ENCODE measurements at regions not wholly inside any gene's neighbourhood (a gene's known extent, or its start where the extent isn't known, plus 50 kb on each side); places are given as distances from the start of the nearest gene placed in this dataset.

DNA sequence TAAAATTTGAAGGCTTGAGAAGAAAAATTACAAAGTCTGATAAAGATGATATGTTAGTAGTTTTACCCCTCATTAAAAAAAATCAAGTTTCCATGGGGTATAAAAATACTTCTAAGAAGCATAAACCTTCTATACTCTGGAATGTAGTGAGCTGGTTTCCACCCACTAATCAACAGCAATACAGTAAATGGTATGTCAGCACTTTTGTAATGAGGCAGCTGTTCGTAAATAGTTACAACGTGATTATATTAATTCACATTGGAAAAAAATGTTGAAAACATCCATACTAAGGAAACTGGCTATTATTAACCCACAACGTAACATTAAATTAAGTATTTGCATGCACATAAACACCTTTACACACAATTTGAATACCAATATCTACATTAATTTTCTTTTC, 283.1 kb upstream of the FAM174A start:
- Mint-ChIP-seq H3K4me1 (no peaks in the 10 kb centered on the region), H3K27ac (no peak overlapping the region), H3K4me3 (no peak overlapping the region), H3K27me3 (no peaks in the 10 kb centered on the region), H3K9me3 (ENCODE audit: low read depth) (no peaks in the 10 kb centered on the region), H3K36me3 (no peaks in the 10 kb centered on the region)
- DNase-seq (no peak), ATAC-seq (no peak)
- CTCF ChIA-PET, result no interaction called here

DNA sequence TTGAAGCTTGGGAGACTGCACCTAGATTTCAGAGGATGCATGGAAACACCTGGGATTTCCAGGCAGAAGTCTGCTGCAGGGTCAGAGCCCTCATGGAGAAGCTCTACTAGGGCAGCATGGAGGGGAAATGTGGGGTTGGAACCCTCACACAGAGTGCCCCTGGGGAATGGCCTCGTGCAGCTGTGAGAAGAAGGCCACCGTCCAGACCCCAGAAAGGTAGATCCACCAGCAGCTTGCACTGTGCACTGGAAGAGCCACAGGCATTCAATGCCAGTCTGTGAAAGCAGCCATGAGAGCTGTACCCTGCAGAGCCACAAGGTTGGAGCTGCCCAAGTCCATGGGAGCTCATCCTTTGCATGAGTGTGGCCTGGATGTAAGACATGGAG, 285.3 kb upstream of the FAM174A start:
- Mint-ChIP-seq H3K4me3 (no peak overlapping the region), H3K36me3 (no peaks in the 10 kb centered on the region), H3K27me3 (no peaks in the 10 kb centered on the region), H3K4me1 (no peaks in the 10 kb centered on the region), H3K9me3 (ENCODE audit: low read depth) (no peaks in the 10 kb centered on the region), H3K27ac (no peak overlapping the region)
- DNase-seq (no peak), ATAC-seq (no peak)
- CTCF ChIA-PET, result interaction anchor here (0.9 kb wide), 1 partner anchor 12 kb away, joined by 3 read pairs; no protein-coding TSS in a partner anchor

DNA sequence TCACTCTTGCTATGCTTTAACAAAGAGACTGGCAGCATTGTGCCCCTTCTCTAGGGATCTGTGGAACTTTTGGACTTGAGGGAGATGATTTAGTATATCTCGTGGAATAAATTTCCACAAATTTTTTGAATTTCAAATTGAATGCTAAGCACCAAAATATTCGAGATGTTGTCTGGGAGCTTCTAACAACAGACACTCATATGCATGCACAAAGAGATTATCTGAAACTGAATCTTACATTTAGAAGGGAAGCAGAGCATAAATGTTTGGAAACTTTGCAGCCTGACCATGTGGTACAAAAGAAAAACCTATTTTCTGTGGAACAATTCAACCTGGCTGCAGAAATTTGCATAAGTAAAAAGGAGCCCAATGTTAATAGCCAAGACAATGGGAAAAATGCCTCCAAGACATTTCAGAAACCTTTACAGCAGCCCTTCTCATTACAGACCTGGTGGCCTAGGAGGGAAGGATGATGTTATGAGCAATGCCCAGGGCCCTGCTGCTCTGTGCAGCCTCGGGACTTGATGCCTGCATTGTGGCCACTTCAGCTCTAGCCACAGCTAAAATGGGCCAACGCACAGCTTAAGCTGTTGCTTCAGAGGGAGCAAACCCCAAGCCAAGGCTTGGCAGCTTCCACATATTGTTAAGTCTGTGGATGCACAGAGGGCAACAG, 285.8 kb upstream of the FAM174A start:
- no peak overlapping the region for H3K4me3 Mint-ChIP-seq
- H3K27ac Mint-ChIP-seq, result no peak overlapping the region
- H3K27me3 Mint-ChIP-seq, result no peaks in the 10 kb centered on the region
- no peak for DNase-seq
- ATAC-seq, result no peak
- H3K9me3 Mint-ChIP-seq (ENCODE audit: low read depth), result no peaks in the 10 kb centered on the region
- CTCF ChIA-PET, result interaction anchor here (0.9 kb wide), 1 partner anchor 12 kb away, joined by 3 read pairs; no protein-coding TSS in a partner anchor
- H3K4me1 Mint-ChIP-seq, result no peaks in the 10 kb centered on the region
- H3K36me3 Mint-ChIP-seq, result no peaks in the 10 kb centered on the region

DNA sequence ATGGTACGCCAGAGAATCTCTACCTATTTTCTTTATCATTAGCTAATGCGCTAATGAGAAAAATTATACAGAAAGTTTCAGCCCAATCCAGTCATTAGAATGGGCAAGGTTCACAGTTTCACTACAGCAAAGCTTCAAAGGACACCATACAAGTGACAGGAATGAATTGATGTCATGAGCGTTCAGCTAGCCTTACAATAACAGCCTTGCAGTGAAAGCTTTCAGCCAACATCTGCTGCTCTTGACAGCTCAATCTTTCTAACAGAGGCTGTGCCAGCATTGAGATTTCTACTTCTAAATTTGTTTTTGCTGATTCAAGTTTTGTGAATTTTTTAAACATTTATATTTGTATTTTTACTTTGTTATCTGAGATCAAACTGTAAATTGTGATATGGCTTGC, 302.4 kb upstream of the FAM174A start:
- no peaks in the 10 kb centered on the region for H3K27me3 Mint-ChIP-seq
- no peaks in the 10 kb centered on the region for H3K4me1 Mint-ChIP-seq
- H3K27ac Mint-ChIP-seq, result no peak overlapping the region
- no peaks in the 10 kb centered on the region for H3K36me3 Mint-ChIP-seq
- CTCF ChIA-PET, result no interaction called here
- no peak for ATAC-seq
- peaks cover 6% of the 10 kb centered on the region for H3K9me3 Mint-ChIP-seq (ENCODE audit: low read depth)
- H3K4me3 Mint-ChIP-seq, result no peak overlapping the region
- no peak for DNase-seq

GRCh38 chr5:100188778-100189177, 346.4 kb upstream of the FAM174A start:
- Mint-ChIP-seq H3K27me3 (no peaks in the 10 kb centered on the region), H3K36me3 (no peaks in the 10 kb centered on the region), H3K27ac (no peak overlapping the region), H3K4me3 (no peak overlapping the region), H3K9me3 (ENCODE audit: low read depth) (no peaks in the 10 kb centered on the region), H3K4me1 (no peaks in the 10 kb centered on the region)
- ATAC-seq (no peak), DNase-seq (no peak)
- CTCF ChIA-PET, result no interaction called here

GRCh38 chr5:100188339-100188738, 346.8 kb upstream of the FAM174A start:
- no peaks in the 10 kb centered on the region for H3K4me1 Mint-ChIP-seq

DNA sequence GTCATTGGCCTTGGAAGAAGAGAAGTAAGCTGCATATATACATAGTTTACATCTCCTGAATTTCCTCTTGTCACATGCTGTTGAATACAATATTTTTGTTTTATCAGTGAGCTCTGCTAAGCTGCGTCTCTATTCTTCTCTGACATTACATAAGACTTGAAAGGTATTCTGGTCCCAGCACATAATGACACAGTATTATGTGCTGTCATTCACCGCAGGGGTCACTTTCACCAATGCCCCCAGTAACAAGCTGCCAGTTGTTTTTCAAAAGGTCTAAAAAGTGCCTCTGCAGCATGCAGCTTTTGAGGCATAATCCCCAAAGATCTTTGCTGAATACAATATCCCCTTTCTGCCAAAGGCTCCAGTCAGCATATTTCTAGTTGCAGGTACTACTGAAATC, 349.0 kb upstream of the FAM174A start:
- no peaks in the 10 kb centered on the region for H3K36me3 Mint-ChIP-seq
- H3K27ac Mint-ChIP-seq, result no peak overlapping the region
- CTCF ChIA-PET, result no interaction called here
- DNase-seq, result no peak
- no peaks in the 10 kb centered on the region for H3K4me1 Mint-ChIP-seq
- H3K9me3 Mint-ChIP-seq (ENCODE audit: low read depth), result no peaks in the 10 kb centered on the region
- no peak overlapping the region for H3K4me3 Mint-ChIP-seq
- H3K27me3 Mint-ChIP-seq, result no peaks in the 10 kb centered on the region
- no peak for ATAC-seq

More at GRCh38 chr5:100188339-100188738, 346.8 kb upstream of the FAM174A start:
- ATAC-seq (no peak), DNase-seq (no peak)
- H3K36me3 Mint-ChIP-seq, result no peaks in the 10 kb centered on the region
- no peaks in the 10 kb centered on the region for H3K27me3 Mint-ChIP-seq
- H3K27ac Mint-ChIP-seq, result no peak overlapping the region
- H3K9me3 Mint-ChIP-seq (ENCODE audit: low read depth), result no peaks in the 10 kb centered on the region
- no peak overlapping the region for H3K4me3 Mint-ChIP-seq
- CTCF ChIA-PET, result no interaction called here

DNA sequence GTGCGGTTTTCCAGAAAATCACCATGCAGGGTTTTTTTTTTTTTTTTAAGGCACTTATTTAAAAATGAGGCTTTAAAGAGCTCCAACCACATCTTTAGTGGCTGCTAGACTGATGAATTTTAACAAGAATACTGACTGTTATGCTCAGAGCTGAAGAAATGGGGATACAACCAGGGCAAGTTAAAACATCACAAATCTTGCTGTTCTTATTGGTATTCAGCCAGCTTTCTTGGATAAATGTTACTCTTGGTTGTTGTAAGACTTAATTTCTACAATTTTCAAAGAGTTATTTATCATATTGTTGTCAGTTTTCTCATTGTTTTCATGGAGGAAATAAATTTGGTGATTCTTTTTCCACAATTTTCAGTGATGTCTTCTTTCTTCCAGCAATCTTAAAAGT, 352.8 kb upstream of the FAM174A start:
- Mint-ChIP-seq H3K4me1 (no peaks in the 10 kb centered on the region), H3K27ac (no peak overlapping the region), H3K9me3 (ENCODE audit: low read depth) (no peaks in the 10 kb centered on the region), H3K36me3 (no peaks in the 10 kb centered on the region), H3K4me3 (no peak overlapping the region), H3K27me3 (no peaks in the 10 kb centered on the region)
- CTCF ChIA-PET, result no interaction called here
- ATAC-seq (no peak), DNase-seq (no peak)

DNA sequence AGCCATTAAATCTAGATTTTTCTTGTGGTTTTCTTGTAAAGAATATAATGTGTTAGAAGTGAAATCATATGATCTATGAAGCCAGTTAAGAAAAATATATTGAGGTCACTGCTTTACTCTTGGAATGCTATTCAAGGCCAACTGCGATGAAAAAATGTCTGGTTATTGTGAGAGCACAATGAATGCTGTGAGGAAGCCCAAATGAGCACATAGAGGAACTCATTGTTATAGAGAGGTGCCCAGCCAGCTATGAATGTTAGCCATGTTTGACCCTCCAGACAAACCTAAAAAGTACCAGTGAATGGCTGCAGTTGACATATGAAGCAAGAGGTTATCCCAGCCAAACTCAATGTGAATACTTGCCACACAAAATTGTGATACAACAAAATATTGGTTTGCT, 359.8 kb upstream of the FAM174A start:
- CTCF ChIA-PET, result no interaction called here
- ATAC-seq, result no peak

GRCh38 chr5:100165309-100165708, 369.9 kb upstream of the FAM174A start:
- Mint-ChIP-seq H3K9me3 (ENCODE audit: low read depth) (peaks cover 3% of the 10 kb centered on the region), H3K27ac (no peak overlapping the region), H3K27me3 (no peaks in the 10 kb centered on the region), H3K36me3 (no peaks in the 10 kb centered on the region), H3K4me1 (no peaks in the 10 kb centered on the region), H3K4me3 (no peak overlapping the region)
- CTCF ChIA-PET, result no interaction called here
- DNase-seq (no peak), ATAC-seq (no peak)

More for the DNA sequence above, 359.8 kb upstream of the FAM174A start:
- no peaks in the 10 kb centered on the region for H3K9me3 Mint-ChIP-seq (ENCODE audit: low read depth)
- H3K27me3 Mint-ChIP-seq, result no peaks in the 10 kb centered on the region
- no peaks in the 10 kb centered on the region for H3K36me3 Mint-ChIP-seq
- DNase-seq, result no peak
- no peaks in the 10 kb centered on the region for H3K4me1 Mint-ChIP-seq
- no peak overlapping the region for H3K4me3 Mint-ChIP-seq
- no peak overlapping the region for H3K27ac Mint-ChIP-seq

DNA sequence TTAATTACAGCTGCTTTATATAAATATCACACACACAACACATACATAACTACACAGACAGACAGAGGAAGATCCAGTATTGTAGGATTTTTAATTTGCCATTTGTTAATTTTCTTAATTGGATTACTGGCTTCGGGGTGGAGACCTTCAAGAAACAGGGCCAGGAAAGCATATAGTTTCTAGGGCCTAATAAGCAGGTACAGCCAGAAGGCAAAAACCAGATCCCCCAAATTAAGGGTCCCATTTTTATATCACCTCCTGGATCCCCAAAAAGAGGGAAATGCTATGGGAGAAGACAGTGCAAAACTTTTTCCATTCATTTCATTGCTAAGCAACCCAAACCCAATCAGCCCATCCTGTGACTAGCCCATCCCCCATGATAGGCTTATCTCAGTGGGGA, 373.3 kb upstream of the FAM174A start:
- Mint-ChIP-seq H3K36me3 (no peaks in the 10 kb centered on the region), H3K27ac (no peak overlapping the region), H3K4me1 (no peaks in the 10 kb centered on the region), H3K27me3 (no peaks in the 10 kb centered on the region), H3K4me3 (no peak overlapping the region), H3K9me3 (ENCODE audit: low read depth) (peaks cover 8% of the 10 kb centered on the region)
- ATAC-seq (no peak), DNase-seq (no peak)
- CTCF ChIA-PET, result no interaction called here

DNA sequence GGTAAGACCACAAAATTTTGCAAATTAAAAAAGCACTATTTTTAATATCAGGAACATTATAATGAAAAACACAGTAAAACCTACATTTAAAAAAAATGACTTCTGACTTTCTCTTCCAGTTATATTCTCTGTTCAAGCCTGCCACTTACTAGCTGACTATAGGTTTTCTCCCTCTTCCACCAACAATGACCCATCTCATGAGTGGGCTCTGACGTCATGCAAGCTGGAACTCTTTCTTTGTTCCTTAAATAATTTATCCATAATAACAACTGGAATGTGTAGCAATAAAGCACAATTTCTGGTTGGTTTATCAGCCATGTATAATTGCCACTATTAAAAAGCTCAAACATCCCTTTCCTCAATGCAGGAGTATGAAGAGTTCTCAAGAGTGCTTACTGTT, 378.1 kb upstream of the FAM174A start:
- Mint-ChIP-seq H3K27me3 (no peaks in the 10 kb centered on the region), H3K36me3 (no peaks in the 10 kb centered on the region), H3K4me3 (no peak overlapping the region), H3K4me1 (no peaks in the 10 kb centered on the region), H3K27ac (no peak overlapping the region), H3K9me3 (ENCODE audit: low read depth) (peaks cover 7% of the 10 kb centered on the region)
- no peak for DNase-seq
- no peak for ATAC-seq
- CTCF ChIA-PET, result interaction anchor here (0.6 kb wide), 1 partner anchor 20 kb away, joined by 3 read pairs; no protein-coding TSS in a partner anchor

DNA sequence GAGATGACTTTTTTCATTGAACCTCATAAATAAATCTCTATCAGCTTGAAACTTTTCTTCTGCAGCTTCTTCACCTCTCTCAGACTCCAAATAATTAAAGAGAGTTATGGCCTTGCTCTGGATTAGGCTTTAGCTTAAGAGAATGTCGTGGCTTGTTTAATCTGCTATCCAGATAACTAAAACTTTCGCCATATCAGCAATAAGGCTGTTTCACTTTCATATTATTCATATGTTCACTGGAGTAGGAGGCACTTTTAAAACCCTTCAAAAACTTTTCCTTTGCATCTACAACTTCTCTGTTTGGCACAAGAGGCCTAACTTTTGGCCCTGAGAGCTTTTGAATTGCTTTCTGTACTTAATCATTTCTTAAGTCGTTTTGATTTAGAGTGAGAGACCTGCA, 386.9 kb upstream of the FAM174A start:
- Mint-ChIP-seq H3K27ac (no peak overlapping the region), H3K9me3 (ENCODE audit: low read depth) (no peaks in the 10 kb centered on the region), H3K36me3 (no peaks in the 10 kb centered on the region), H3K27me3 (no peaks in the 10 kb centered on the region), H3K4me3 (no peak overlapping the region), H3K4me1 (no peaks in the 10 kb centered on the region)
- no peak for DNase-seq
- no peak for ATAC-seq
- CTCF ChIA-PET, result no interaction called here

DNA sequence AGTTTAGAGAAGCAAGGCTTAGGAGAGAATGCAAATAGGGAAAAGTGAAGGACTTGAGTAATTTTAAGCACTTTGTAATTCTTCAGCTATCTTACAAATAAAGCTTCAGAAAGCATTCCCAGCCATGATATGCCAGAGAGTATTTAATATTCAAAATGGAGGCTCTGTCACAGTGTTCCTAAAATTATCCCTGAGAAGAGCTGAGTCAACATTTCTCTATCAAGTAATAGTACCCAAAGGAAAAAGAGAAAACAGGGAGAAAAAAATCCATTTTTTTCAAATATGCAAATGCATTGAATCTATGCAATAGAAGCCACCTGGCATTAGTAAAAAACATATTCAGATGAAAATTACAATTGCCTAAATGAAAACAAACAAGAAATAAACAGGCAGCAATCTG, 392.6 kb upstream of the FAM174A start:
- Mint-ChIP-seq H3K4me3 (no peak overlapping the region), H3K27ac (no peak overlapping the region), H3K9me3 (ENCODE audit: low read depth) (no peaks in the 10 kb centered on the region), H3K4me1 (no peaks in the 10 kb centered on the region), H3K27me3 (no peaks in the 10 kb centered on the region), H3K36me3 (no peaks in the 10 kb centered on the region)
- DNase-seq (no peak), ATAC-seq (no peak)
- CTCF ChIA-PET, result no interaction called here

DNA sequence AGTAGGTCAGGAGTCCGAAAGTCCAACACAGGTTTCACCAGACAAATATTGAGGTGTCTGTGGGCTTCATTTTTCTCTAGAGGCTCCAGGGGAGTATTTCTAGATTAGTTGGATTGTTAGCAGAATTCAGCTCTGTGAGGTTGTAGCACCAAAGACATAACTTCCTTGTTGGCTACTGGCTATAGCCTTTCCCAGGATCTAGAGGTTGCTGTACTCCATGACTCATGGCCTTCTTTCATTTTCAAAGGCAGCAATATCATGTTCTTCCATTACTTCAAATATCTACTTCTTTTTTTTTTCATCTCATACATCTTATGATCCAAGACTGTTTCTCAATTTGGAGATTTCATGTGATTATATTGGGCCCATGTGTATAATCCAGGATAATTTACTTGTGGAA, 404.0 kb upstream of the FAM174A start:
- Mint-ChIP-seq H3K27me3 (no peaks in the 10 kb centered on the region), H3K9me3 (ENCODE audit: low read depth) (no peaks in the 10 kb centered on the region), H3K27ac (no peak overlapping the region), H3K4me3 (no peak overlapping the region), H3K4me1 (no peaks in the 10 kb centered on the region), H3K36me3 (no peaks in the 10 kb centered on the region)
- CTCF ChIA-PET, result no interaction called here
- ATAC-seq (no peak), DNase-seq (no peak)
